Colonic mucosa (tissue), 4 donors: ENCODE measurements at regions not wholly inside any gene's neighbourhood (a gene's known extent, or its start where the extent isn't known, plus 50 kb on each side); places are given as distances from the start of the nearest gene placed in this dataset.

Experiments used
- DNase-seq: peaks from one replicate; pipeline ENCODE4 v3.0.0-alpha.2; 2020
- H3K27ac ChIP-seq: fragments of 200-600 bp; one replicate; pipeline ENCODE4 v1.8.0; 2021
- H3K27me3 ChIP-seq: fragments of 200-600 bp; one replicate; pipeline ENCODE4 v1.8.0; 2021
- H3K36me3 ChIP-seq: fragments of 200-600 bp; one replicate; pipeline ENCODE4 v1.8.0; 2021
- H3K4me1 ChIP-seq: fragments of 200-600 bp; one replicate; pipeline ENCODE4 v1.8.0; 2021; ENCODE audit warnings: mild to moderate bottlenecking
- H3K4me3 ChIP-seq: fragments of 200-600 bp; one replicate; pipeline ENCODE4 v1.8.0; 2021
- H3K9ac ChIP-seq, 2 donors: one replicate each; pipeline ENCODE4 v1.7.0; 2013; ENCODE audit warnings: control low read depth in 2 of 2, low read depth in 2 of 2, low read length in 2 of 2
- H3K9me3 ChIP-seq: fragments of 200-600 bp; one replicate; pipeline ENCODE4 v1.8.0; 2021
- CTCF ChIP-seq: fragments of 200-600 bp; IDR thresholded peaks from one replicate; pipeline ENCODE4 v1.8.0; 2022; ENCODE audit warnings: antibody characterized with exemption, mild to moderate bottlenecking
- intact Hi-C: fragments of 100-400 bp; cut with DNase I; formaldehyde crosslinking; loops from one replicate; pipeline ENCODE4 v1.14.1; 2022
- donor health status: healthy.
- donor health status: DM: no; HTN: no; CAD: no.
- donor health status: DM: no; HTN: no; CAD: no.

GRCh38 chr2:15804691-15805090, 135.7 kb upstream of the MYCN start:
- Histone ChIP-seq H3K4me3 (no peak overlapping the region), H3K27me3 (no peaks in the 10 kb centered on the region), H3K9me3 (no peaks in the 10 kb centered on the region), H3K4me1 (no peaks in the 10 kb centered on the region), H3K27ac (no peak overlapping the region), H3K9ac (no peak overlapping the region), H3K36me3 (no peaks in the 10 kb centered on the region)
- TF ChIP-seq CTCF = no peak
- DNase-seq = no peak
- intact Hi-C loops = no loop called here

GRCh38 chr2:15805206-15805605, 135.1 kb upstream of the MYCN start:
- Histone ChIP-seq H3K27ac (no peak overlapping the region), H3K36me3 (no peaks in the 10 kb centered on the region), H3K9ac (no peak overlapping the region), H3K4me1 (no peaks in the 10 kb centered on the region), H3K9me3 (no peaks in the 10 kb centered on the region), H3K27me3 (no peaks in the 10 kb centered on the region), H3K4me3 (no peak overlapping the region)
- DNase-seq = no peak
- TF ChIP-seq CTCF = no peak
- intact Hi-C loops = no loop called here

- H3K9me3 ChIP-seq = no peaks in the 10 kb centered on the region
- H3K27me3 ChIP-seq = no peaks in the 10 kb centered on the region
- DNase-seq = no peak
- H3K9ac ChIP-seq = no peak overlapping the region
- no peaks in the 10 kb centered on the region for H3K36me3 ChIP-seq
- no peaks in the 10 kb centered on the region for H3K4me1 ChIP-seq
- TF ChIP-seq CTCF = no peak
- intact Hi-C loops = no loop called here
- H3K27ac ChIP-seq = no peak overlapping the region
- no peak overlapping the region for H3K4me3 ChIP-seq
Observed at GRCh38 chr2:15805772-15806171, 134.6 kb upstream of the MYCN start.

GRCh38 chr2:15806801-15807417, 133.4 kb upstream of the MYCN start:
- H3K36me3 ChIP-seq = no peaks in the 10 kb centered on the region
- no peak overlapping the region for H3K4me3 ChIP-seq
- intact Hi-C loops = no loop called here

GRCh38 chr2:15807418-15808203, 132.7 kb upstream of the MYCN start:
- no peaks in the 10 kb centered on the region for H3K4me1 ChIP-seq
- no peak for TF ChIP-seq CTCF
- no peak overlapping the region for H3K4me3 ChIP-seq
- H3K36me3 ChIP-seq = no peaks in the 10 kb centered on the region
- no peaks in the 10 kb centered on the region for H3K9me3 ChIP-seq
- H3K27ac ChIP-seq = no peak overlapping the region
- H3K27me3 ChIP-seq = no peaks in the 10 kb centered on the region
- intact Hi-C loops = no loop called here
- no peak for DNase-seq
- no peak overlapping the region for H3K9ac ChIP-seq

More at GRCh38 chr2:15806801-15807417, 133.4 kb upstream of the MYCN start:
- no peak for DNase-seq
- H3K9ac ChIP-seq = no peak overlapping the region
- H3K9me3 ChIP-seq = no peaks in the 10 kb centered on the region
- H3K4me1 ChIP-seq = no peaks in the 10 kb centered on the region
- H3K27ac ChIP-seq = no peak overlapping the region
- no peak for TF ChIP-seq CTCF
- H3K27me3 ChIP-seq = no peaks in the 10 kb centered on the region
